GM21526 (cell line): ENCODE measurements at regions not wholly inside any gene's neighbourhood (a gene's known extent, or its start where the extent isn't known, plus 50 kb on each side); places are given as distances from the start of the nearest gene placed in this dataset.

Experiments used
- ATAC-seq: cut with Tn5 transposase; IDR thresholded peaks from one replicate; pipeline ENCODE4 v1.9.1; 2021; ENCODE audit warnings: moderate library complexity; ENCODE audit not compliant: unreplicated experiment, low FRiP score

GRCh38 chr14:76974365-76974764, 54.1 kb downstream of the IRF2BPL start:
- ATAC-seq: no peak

- no peak for ATAC-seq
Measured at GRCh38 chr14:76971549-76971948, 57.0 kb downstream of the IRF2BPL start.

- ATAC-seq: no peak
Measured at GRCh38 chr14:76968621-76969063, 59.9 kb downstream of the IRF2BPL start.

DNA sequence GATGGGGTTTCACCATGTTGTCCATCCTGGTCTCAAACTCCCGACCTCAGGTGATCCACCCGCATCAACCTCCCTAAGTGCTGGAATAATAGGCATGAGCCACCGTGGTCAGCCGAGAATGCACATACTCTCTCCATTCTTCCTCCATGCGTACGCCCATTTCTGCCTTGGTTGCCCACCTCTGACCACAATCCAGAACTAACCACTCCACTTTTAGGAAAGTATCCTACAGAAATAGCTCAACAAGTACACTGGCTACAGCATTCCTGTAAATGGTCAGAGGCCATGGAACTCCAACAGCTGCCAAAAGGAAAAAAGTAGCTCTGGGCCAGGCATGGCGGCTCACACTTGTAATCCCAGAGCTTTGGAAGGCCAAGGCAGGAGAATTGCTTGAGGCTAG, 60.7 kb downstream of the IRF2BPL start:
- no peak for ATAC-seq

GRCh38 chr14:76965232-76965631, 63.3 kb downstream of the IRF2BPL start:
- no peak for ATAC-seq

DNA sequence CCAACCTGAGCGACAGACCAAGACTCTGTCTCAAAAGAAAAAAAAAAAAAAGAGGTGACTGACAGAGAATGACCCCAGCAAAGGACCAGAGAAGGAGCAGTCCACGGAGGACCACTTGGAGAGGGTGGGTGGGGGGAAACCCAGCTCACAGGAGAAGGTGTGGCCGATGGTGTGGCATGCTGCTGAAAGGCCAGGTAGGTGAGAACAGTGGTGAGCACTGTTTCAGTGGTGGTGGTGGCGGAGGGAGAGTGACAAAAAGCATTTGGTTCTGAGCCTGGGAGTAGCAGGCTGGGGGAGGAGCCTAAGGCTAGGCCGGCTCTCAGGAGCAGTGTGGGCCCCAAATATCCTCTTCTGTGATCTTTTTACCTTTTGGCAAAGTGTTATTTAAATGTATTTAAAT, 63.8 kb downstream of the IRF2BPL start:
- ATAC-seq: no peak

- no peak for ATAC-seq
Measured at GRCh38 chr14:76963372-76963771, 65.1 kb downstream of the IRF2BPL start.

DNA sequence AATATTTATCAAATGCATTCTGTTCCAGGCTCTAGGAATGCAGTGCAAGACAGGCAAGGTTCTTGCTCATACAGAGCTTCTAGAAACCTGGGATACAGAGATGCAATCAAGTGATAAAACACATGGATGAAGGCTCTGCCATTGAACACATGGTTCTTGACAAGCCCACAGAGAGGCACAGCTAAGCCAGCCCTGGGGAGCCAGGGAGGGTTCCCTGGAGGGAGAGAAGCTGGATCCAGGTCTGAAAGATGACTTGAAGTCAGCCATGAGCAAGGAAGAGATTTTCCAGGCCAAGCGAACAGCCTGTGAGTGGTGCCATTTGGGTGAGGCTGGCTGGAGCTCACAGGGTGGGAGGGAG, 66.2 kb downstream of the IRF2BPL start:
- no peak for ATAC-seq

- peak; percentile 77 for ATAC-seq
Measured at GRCh38 chr14:76961631-76962302, 66.7 kb downstream of the IRF2BPL start.

DNA sequence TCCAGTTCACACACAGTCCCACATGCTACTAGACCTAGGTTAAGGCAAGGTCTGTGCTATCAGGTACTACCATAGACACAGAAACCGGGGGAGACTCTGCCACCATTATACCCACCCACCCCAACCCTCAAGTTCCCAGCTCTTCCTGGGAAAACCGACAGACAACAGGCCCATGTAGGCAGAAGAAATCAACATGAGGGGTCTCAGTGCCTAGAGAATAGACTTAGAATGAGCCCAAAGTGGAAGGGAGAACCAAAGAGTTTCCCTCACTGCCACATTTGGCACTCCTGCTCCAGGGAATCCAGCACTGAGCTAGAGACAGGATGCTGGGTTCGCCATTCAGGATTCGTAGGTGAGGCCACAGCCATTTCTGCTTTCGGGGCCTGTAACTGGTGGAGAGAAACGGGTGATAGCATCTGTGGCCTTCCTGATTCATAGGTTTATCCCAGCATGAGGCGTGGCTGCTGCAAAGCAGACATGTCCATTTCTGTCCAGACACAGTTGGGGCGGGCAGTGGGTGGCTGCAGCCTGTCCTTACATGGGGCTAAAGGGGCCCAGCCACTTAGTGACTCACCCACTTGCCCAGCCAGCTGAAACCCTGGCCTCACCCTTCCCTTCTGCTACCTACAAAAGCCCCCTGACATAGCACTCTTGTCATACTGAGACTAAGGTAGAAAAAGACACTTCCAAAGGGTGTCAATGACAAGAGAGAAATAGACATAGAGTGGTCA, 69.4 kb downstream of the IRF2BPL start:
- no peak for ATAC-seq

DNA sequence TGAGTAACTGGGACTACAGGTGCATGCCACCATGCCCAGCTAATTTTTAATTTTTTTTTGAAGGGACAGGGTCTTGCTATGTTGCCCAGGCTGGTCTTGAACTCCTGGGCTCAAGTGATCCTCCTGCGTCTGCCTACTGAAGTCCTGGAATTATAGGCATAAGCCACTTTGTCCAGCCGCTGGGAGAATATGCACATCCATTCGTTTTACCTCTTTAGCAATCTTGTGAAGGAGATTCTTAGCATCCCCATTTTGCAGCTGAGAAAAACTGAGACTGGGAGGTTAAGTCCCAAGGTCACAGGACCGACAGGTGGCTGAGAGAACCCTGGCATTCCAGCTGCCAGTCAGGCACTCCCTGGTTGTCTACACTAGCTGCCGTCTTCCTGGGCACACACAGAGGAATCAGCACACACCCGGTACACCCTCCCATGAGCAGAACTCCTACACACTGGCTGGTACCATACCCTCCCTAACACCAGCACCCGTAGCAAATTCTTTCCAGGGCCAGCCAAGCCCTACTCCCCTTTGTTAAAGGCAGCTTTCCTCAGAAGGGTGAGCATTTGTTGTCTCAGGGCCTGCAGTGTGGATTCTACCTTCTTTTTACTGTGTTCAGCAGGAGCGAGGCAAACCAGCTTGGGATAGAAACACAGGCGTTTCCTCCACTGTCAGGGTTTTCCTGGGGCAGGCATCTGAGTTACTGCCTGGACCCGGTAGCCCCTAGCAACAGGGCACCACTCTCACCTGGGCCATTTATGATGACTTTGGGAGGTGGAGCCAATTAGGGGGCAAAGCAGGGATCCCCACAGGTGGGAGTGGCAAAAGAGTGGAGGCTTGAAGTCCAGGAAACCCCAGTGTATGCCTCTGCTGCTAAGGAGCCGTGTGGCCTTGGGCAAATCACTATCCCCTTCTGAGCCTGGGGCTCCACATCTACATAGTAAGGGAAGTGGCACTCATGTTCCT, 70.2 kb downstream of the IRF2BPL start:
- ATAC-seq: no peak

DNA sequence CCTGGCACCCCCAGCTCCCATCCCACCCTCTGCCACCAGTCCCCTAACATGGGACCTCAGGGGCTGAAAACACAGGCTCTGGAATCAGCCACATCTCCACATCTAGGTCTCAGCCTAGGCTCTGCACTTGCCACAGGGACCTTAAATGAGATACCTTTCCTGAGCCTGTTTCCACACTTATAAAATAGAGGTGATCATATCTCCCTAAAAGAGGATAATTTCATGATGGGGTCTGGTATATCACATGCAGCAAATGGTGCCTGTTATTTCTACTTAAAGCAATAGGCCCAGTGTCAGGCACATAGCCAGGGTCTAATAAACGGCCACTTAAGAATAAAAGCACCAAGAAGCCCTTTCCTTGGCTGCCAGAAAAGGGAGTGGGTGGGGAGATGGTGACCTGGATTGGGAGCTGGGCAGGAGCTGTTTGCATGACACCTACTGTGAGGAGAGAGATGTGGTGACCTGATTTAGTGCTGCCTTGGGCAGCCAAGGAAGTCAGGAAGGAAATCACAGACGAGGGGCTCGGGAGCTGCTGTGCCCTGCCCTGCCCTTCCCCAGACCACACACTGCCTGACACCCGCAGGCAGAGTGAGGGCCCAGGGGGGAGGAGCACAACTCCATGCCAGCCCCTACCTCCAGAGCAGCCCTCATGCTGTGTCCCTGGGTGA, 71.2 kb downstream of the IRF2BPL start:
- no peak for ATAC-seq

GRCh38 chr14:76956316-76957090, 72.0 kb downstream of the IRF2BPL start:
- no peak for ATAC-seq

- no peak for ATAC-seq
Measured at GRCh38 chr14:76955575-76956315, 72.8 kb downstream of the IRF2BPL start.

GRCh38 chr14:76954394-76955190, 73.9 kb downstream of the IRF2BPL start:
- ATAC-seq: no peak

DNA sequence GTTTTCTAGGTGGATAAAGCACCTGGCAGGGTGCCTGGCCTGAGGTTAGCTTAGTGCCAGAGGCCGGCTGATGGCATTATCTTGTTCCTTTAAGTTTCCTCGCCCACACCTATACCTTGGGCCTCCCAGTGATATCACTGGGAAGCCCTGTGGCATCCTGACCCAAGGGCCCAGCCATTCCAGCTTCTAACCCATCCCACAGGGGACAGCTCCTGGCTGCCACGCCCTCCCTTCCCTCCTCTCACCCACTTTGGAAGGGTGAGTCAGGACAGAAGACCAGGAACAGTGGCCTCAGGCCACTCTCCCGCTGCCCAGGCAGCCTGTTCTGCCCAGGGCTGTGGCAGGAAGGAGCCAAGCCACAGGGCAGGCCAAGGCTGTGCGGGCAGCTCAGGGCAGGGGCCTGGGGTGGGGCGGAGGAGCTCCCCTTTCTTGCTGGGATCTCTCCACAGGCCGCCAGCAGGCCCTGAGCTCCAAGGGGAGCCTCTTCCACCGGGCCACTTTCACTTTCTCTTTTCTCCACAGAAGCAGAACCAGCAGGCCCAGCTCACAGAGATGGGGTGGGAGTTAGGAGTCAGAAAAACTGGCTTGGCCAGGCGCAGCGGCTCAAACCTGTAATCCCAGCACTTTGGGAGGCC, 75.1 kb downstream of the IRF2BPL start:
- ATAC-seq: no peak

GRCh38 chr14:76951166-76951565, 77.3 kb downstream of the IRF2BPL start:
- no peak for ATAC-seq
